Lower leg skin (tissue), 3 donors: ENCODE measurements at regions not wholly inside any gene's neighbourhood (a gene's known extent, or its start where the extent isn't known, plus 50 kb on each side); places are given as distances from the start of the nearest gene placed in this dataset.

Source experiments
- CTCF ChIP-seq, 3 donors: fragments of 450-650 bp; IDR thresholded peaks; one replicate each; pipeline ENCODE4 v1.5.1; 2016; ENCODE audit warnings: antibody characterized with exemption in 3 of 3, mild to moderate bottlenecking in 3 of 3, moderate library complexity in 2 of 3
- POLR2A ChIP-seq, 2 donors: fragments of 450-650 bp; IDR thresholded peaks; one replicate each; pipeline ENCODE4 v1.6.1; 2016 to 2017; ENCODE audit warnings: antibody characterized with exemption in 2 of 2, mild to moderate bottlenecking in 1 of 2, moderate library complexity in 1 of 2

- no peak for TF ChIP-seq CTCF (IDR thresholded peaks at IDR 0.05)
- TF ChIP-seq POLR2A (IDR thresholded peaks at IDR 0.05), result no peak
These were observed 121.6 kb downstream of the NCOR2 start for GRCh38 chr12:124445826-124446225.
